Activated CD8-positive, alpha-beta memory T cell treated with anti-CD3 and anti-CD28 coated beads for 36 hours (primary cell): ENCODE measurements at regions not wholly inside any gene's neighbourhood (a gene's known extent, or its start where the extent isn't known, plus 50 kb on each side); places are given as distances from the start of the nearest gene placed in this dataset.

Experiments used
- CTCF ChIA-PET: fragments of 350-600 bp; sonication (Branson Sonifier 250); formaldehyde crosslinking; loops from one replicate; lab custom pipeline; 2021; ENCODE audit warnings: antibody characterized with exemption; lab: Charles Lee
- POLR2A ChIA-PET: fragments of 350-600 bp; sonication (Branson Sonifier 250); formaldehyde crosslinking; loops from one replicate; lab custom pipeline; 2021; ENCODE audit warnings: antibody characterized with exemption; lab: Charles Lee

- CTCF ChIA-PET = interaction anchor here (1.4 kb wide), 1 partner anchor 15 kb away, joined by 3 read pairs; no protein-coding TSS in a partner anchor
Observed at GRCh38 chr7:112854169-112854568, 64.0 kb upstream of the TMEM168 start.

DNA sequence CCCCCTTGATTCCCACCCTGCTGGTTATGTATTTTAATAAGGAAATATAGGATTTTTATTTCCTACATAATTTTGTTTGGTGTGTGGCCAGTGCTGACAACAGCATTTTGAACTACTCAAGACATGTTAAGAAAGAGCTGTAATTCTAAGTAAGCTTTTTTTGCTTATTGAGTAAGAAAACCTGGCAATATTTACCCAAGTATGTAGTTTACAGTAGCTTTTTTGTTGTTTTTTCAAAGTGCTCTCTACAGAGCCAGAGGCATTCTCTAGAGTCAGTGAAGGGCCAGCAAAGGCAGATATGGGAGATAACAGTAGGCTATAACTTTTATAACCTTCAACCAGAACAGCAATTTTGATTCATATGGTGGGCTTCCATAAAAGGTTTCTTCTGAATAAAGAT is 63.2 kb upstream of the TMEM168 start:
- POLR2A ChIA-PET = no interaction called here

More at GRCh38 chr7:112854169-112854568, 64.0 kb upstream of the TMEM168 start:
- POLR2A ChIA-PET = no interaction called here

GRCh38 chr7:112843151-112843550 is 53.0 kb upstream of the TMEM168 start:
- POLR2A ChIA-PET = no interaction called here
- CTCF ChIA-PET = no interaction called here

More for the DNA sequence above, 63.2 kb upstream of the TMEM168 start:
- CTCF ChIA-PET = no interaction called here
